ENCODE measurements at regions not wholly inside any gene's neighbourhood (a gene's known extent, or its start where the extent isn't known, plus 50 kb on each side); places are given as distances from the start of the nearest gene placed in this dataset.

GRCh38 chr5:101929628-101930027 is 366.5 kb downstream of the SLCO4C1 start:
- TF ChIP-seq CTCF (conservative IDR thresholded peaks at IDR 0.05; ENCODE audit: low read depth, low read length), result no peak
- no peak for TF ChIP-seq EZH2 (IDR thresholded peaks at IDR 0.05; ENCODE audit: low read length, unreplicated experiment)
- no peak for TF ChIP-seq EZH2phosphoT487 (IDR thresholded peaks at IDR 0.05; ENCODE audit: borderline replicate concordance, low read length)

Data from PC-3 (cell line).